SIG-M5 treated with dmso at 0.1 percent for 504 hours (cell line): ENCODE measurements at regions not wholly inside any gene's neighbourhood (a gene's known extent, or its start where the extent isn't known, plus 50 kb on each side); places are given as distances from the start of the nearest gene placed in this dataset.

Experiments used
- DNase-seq: peaks from one replicate; lab custom pipeline; 2025; ENCODE audit not compliant: unreplicated experiment; lab: John Stamatoyannopoulos, UW

- no peak for DNase-seq
These were observed 284.1 kb downstream of the BTG1 start for GRCh38 chr12:91861554-91861953.

GRCh38 chr12:91859347-91859746 is 286.3 kb downstream of the BTG1 start:
- no peak for DNase-seq

GRCh38 chr12:91857813-91858542 is 287.7 kb downstream of the BTG1 start:
- DNase-seq = no peak

GRCh38 chr12:91854725-91855124 is 290.9 kb downstream of the BTG1 start:
- DNase-seq = no peak

- no peak for DNase-seq
These were observed 292.1 kb downstream of the BTG1 start for GRCh38 chr12:91853350-91854127.

GRCh38 chr12:91852634-91853033 is 293.0 kb downstream of the BTG1 start:
- no peak for DNase-seq

- DNase-seq = no peak
These were observed 293.7 kb downstream of the BTG1 start for GRCh38 chr12:91851741-91852477.

- no peak for DNase-seq
These were observed 299.1 kb downstream of the BTG1 start for GRCh38 chr12:91846466-91847055.

- no peak for DNase-seq
These were observed 300.3 kb downstream of the BTG1 start for GRCh38 chr12:91845365-91845764.

- DNase-seq = no peak
These were observed 303.8 kb downstream of the BTG1 start for GRCh38 chr12:91841822-91842221.

- DNase-seq = no peak
These were observed 308.9 kb downstream of the BTG1 start for GRCh38 chr12:91836696-91837095.

GRCh38 chr12:91836264-91836663 is 309.4 kb downstream of the BTG1 start:
- DNase-seq = no peak

- DNase-seq = no peak
These were observed 310.0 kb downstream of the BTG1 start for GRCh38 chr12:91835693-91836092.

GRCh38 chr12:91833780-91834359 is 311.8 kb downstream of the BTG1 start:
- DNase-seq = peak; percentile 55

GRCh38 chr12:91825999-91826398 is 319.6 kb downstream of the BTG1 start:
- DNase-seq = no peak

- DNase-seq = no peak
These were observed 320.7 kb downstream of the BTG1 start for GRCh38 chr12:91824991-91825390.

GRCh38 chr12:91819132-91819447 is 326.6 kb downstream of the BTG1 start:
- DNase-seq = no peak

- DNase-seq = no peak
These were observed 327.2 kb downstream of the BTG1 start for GRCh38 chr12:91818227-91819131.

GRCh38 chr12:91817517-91817916 is 328.1 kb downstream of the BTG1 start:
- no peak for DNase-seq

GRCh38 chr12:91813701-91814100 is 331.9 kb downstream of the BTG1 start:
- DNase-seq = no peak
